ENCODE measurements at regions not wholly inside any gene's neighbourhood (a gene's known extent, or its start where the extent isn't known, plus 50 kb on each side); places are given as distances from the start of the nearest gene placed in this dataset.
A peak's percentile ranks its signal among the peaks of the same experiment; 100 is the strongest.

DNA sequence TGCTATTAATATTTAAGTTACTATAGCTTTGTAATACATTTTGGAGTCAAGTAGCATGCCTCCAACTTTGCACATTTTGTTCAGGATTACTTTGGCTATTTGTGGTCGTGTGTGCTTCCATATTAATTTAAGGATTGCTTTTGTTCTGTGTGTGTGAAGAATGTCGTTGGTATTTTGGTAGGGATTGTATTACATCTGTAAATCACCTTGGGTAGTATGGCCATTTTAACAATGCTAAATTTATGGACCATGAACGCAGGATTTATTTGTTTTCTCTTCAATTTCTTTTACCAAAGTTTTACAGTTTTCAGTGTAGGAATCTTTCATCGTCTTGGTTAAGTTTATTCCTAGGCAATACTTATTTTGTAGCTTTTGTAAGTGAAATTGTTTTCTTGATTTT lies 758.0 kb downstream of the FRK start:
- no peaks in the 10 kb centered on the region for H3K36me3 Mint-ChIP-seq
- Histone ChIP-seq H4K20me1 (ENCODE audit: low read depth) (no peaks in the 10 kb centered on the region), H3K79me2 (ENCODE audit: low read depth) (no peaks in the 10 kb centered on the region), H3K4me2 (no peak overlapping the region), H3K4me1 (no peaks in the 10 kb centered on the region), H3K27ac (no peak overlapping the region), H3K4me3 (no peak overlapping the region), H3K9me3 (ENCODE audit: low read depth) (no peaks in the 10 kb centered on the region), H3K36me3 (no peaks in the 10 kb centered on the region), H3K27me3 (no peaks in the 10 kb centered on the region), H3K9ac (no peak overlapping the region), H2AFZ (replicated peaks) (no peak overlapping the region), H3F3A (ENCODE audit: low read depth) (no peaks in the 10 kb centered on the region)
- DNase-seq (ENCODE audit: low spot score), result no peak
- H3K27me3 Mint-ChIP-seq (ENCODE audit: insufficient read depth, low read depth), result no peaks in the 10 kb centered on the region
- no peaks in the 10 kb centered on the region for H3K4me1 Mint-ChIP-seq
- peaks cover 2% of the 10 kb centered on the region for H3K9me3 Mint-ChIP-seq
- no peak overlapping the region for H3K27ac Mint-ChIP-seq
- no peak for TF ChIP-seq EZH2phosphoT487 (IDR thresholded peaks at IDR 0.05)
- TF ChIP-seq, protein P1, sequence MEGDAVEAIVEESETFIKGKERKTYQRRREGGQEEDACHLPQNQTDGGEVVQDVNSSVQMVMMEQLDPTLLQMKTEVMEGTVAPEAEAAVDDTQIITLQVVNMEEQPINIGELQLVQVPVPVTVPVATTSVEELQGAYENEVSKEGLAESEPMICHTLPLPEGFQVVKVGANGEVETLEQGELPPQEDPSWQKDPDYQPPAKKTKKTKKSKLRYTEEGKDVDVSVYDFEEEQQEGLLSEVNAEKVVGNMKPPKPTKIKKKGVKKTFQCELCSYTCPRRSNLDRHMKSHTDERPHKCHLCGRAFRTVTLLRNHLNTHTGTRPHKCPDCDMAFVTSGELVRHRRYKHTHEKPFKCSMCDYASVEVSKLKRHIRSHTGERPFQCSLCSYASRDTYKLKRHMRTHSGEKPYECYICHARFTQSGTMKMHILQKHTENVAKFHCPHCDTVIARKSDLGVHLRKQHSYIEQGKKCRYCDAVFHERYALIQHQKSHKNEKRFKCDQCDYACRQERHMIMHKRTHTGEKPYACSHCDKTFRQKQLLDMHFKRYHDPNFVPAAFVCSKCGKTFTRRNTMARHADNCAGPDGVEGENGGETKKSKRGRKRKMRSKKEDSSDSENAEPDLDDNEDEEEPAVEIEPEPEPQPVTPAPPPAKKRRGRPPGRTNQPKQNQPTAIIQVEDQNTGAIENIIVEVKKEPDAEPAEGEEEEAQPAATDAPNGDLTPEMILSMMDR (IDR thresholded peaks at IDR 0.05), result no peak
- TF ChIP-seq EZH2 (IDR thresholded peaks at IDR 0.05), result no peak
- H3K4me3 Mint-ChIP-seq, result no peak overlapping the region

DNA sequence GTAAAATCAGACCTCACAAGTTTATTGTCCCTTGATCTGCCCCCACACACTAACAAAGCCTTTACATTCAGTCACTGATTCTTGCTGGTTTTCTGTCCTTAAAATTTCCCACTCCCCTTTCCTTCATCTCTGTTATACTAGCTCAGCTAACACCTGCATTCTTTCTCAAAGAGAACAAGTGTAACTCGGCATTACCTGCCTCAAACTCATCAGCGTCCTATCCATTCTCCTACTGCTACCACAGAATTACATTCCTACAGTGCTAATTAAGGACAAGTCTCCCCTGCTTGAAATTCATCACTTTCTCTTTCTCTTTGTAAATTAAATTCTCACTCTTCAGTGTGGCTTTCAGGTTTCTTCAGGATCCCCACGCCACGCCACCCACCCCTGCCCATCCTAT lies 773.2 kb downstream of the FRK start:
- Histone ChIP-seq H3K9ac (no peak overlapping the region), H3K27me3 (no peaks in the 10 kb centered on the region), H3K36me3 (no peaks in the 10 kb centered on the region), H3K4me3 (no peak overlapping the region), H3K4me2 (no peak overlapping the region), H2AFZ (replicated peaks) (peak overlapping the region; percentile 24), H3K79me2 (ENCODE audit: low read depth) (no peaks in the 10 kb centered on the region), H4K20me1 (ENCODE audit: low read depth) (no peaks in the 10 kb centered on the region), H3K27ac (no peak overlapping the region), H3K9me3 (ENCODE audit: low read depth) (no peaks in the 10 kb centered on the region), H3F3A (ENCODE audit: low read depth) (no peaks in the 10 kb centered on the region), H3K4me1 (no peaks in the 10 kb centered on the region)
- Mint-ChIP-seq H3K36me3 (no peaks in the 10 kb centered on the region), H3K9me3 (no peaks in the 10 kb centered on the region), H3K4me1 (no peaks in the 10 kb centered on the region), H3K27ac (no peak overlapping the region), H3K4me3 (no peak overlapping the region), H3K27me3 (ENCODE audit: insufficient read depth, low read depth) (no peaks in the 10 kb centered on the region)
- no peak for TF ChIP-seq EZH2phosphoT487 (IDR thresholded peaks at IDR 0.05)
- TF ChIP-seq, protein P1 (IDR thresholded peaks at IDR 0.05), result no peak
- no peak for DNase-seq (ENCODE audit: low spot score)

- H3K4me1 Mint-ChIP-seq, result peaks cover 7% of the 10 kb centered on the region
- H3K4me2 ChIP-seq, result no peak overlapping the region
- DNase-seq (ENCODE audit: low spot score), result peak; percentile 11
These were observed 783.7 kb downstream of the FRK start for GRCh38 chr6:115276881-115277565.

GRCh38 chr6:115272311-115272710 lies 788.4 kb downstream of the FRK start:
- no peaks in the 10 kb centered on the region for H3K79me2 ChIP-seq (ENCODE audit: low read depth)
- H3F3A ChIP-seq (ENCODE audit: low read depth), result no peaks in the 10 kb centered on the region
- Mint-ChIP-seq H3K4me1 (peaks cover 6% of the 10 kb centered on the region), H3K4me3 (no peak overlapping the region), H3K27me3 (ENCODE audit: insufficient read depth, low read depth) (no peaks in the 10 kb centered on the region), H3K9me3 (peaks cover 5% of the 10 kb centered on the region), H3K27ac (no peak overlapping the region), H3K36me3 (no peaks in the 10 kb centered on the region)
- H3K27me3 ChIP-seq, result no peaks in the 10 kb centered on the region
- H4K20me1 ChIP-seq (ENCODE audit: low read depth), result no peaks in the 10 kb centered on the region
- H3K9me3 ChIP-seq (ENCODE audit: low read depth), result no peaks in the 10 kb centered on the region
- H3K4me3 ChIP-seq, result no peak overlapping the region
- H3K36me3 ChIP-seq, result no peaks in the 10 kb centered on the region
- no peak for DNase-seq (ENCODE audit: low spot score)
- no peak overlapping the region for H3K27ac ChIP-seq
- peaks cover 3% of the 10 kb centered on the region for H3K4me1 ChIP-seq
- H2AFZ ChIP-seq (replicated peaks), result no peak overlapping the region
- TF ChIP-seq EZH2 (IDR thresholded peaks at IDR 0.05), result no peak
- TF ChIP-seq, protein P1 (IDR thresholded peaks at IDR 0.05), result no peak
- TF ChIP-seq EZH2phosphoT487 (IDR thresholded peaks at IDR 0.05), result no peak
- no peak overlapping the region for H3K9ac ChIP-seq
- no peak overlapping the region for H3K4me2 ChIP-seq

More at GRCh38 chr6:115276881-115277565, 783.7 kb downstream of the FRK start:
- Histone ChIP-seq H3K4me1 (no peaks in the 10 kb centered on the region), H2AFZ (replicated peaks) (no peak overlapping the region), H3K27me3 (no peaks in the 10 kb centered on the region), H3F3A (ENCODE audit: low read depth) (no peaks in the 10 kb centered on the region), H4K20me1 (ENCODE audit: low read depth) (no peaks in the 10 kb centered on the region), H3K36me3 (no peaks in the 10 kb centered on the region), H3K79me2 (ENCODE audit: low read depth) (no peaks in the 10 kb centered on the region), H3K27ac (no peak overlapping the region), H3K9ac (no peak overlapping the region), H3K9me3 (ENCODE audit: low read depth) (no peaks in the 10 kb centered on the region), H3K4me3 (no peak overlapping the region)
- Mint-ChIP-seq H3K27ac (no peak overlapping the region), H3K4me3 (no peak overlapping the region), H3K27me3 (ENCODE audit: insufficient read depth, low read depth) (no peaks in the 10 kb centered on the region), H3K36me3 (no peaks in the 10 kb centered on the region), H3K9me3 (peaks cover 1% of the 10 kb centered on the region)
- TF ChIP-seq EZH2 (IDR thresholded peaks at IDR 0.05), result no peak

Measured in neural progenitor cell (in vitro differentiated cells).